ENCODE measurements at regions not wholly inside any gene's neighbourhood (a gene's known extent, or its start where the extent isn't known, plus 50 kb on each side); places are given as distances from the start of the nearest gene placed in this dataset.
A peak's percentile ranks its signal among the peaks of the same experiment; 100 is the strongest.
"Not testable (repeated sequence)": the region's sequence is repeated elsewhere in the genome, so short reads cannot be mapped to it uniquely, and the experiment has no call there.

DNA sequence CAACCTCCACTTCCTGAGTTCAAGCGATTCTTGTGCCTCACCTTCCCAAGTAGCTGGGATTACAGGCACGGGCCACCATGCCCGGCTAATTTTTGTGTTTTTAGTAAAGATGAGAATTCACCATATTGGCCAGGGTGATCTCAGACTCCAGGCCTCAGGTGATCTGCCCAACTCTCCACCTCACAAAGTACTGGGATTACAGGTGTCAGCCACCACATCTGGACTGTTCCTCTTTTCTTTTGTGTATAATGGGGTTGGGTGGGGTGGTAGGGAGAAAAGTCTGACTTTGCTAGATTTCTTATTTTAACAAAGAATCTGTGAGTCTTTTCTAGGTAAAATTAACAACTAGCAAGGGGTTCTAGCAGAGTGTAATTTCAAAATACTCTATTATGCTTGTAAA, 92.7 kb upstream of the AMN1 start:
- DNase-seq: no peak
- no peaks in the 10 kb centered on the region for H3K27me3 ChIP-seq (ENCODE audit: control insufficient read depth in 3 of 3, insufficient read depth in 3 of 3, low read length in 3 of 3)
- WGBS, 3 donors: 82 to 93% (median 89%) methylated on average over 3 of the region's 3 CpGs

DNA sequence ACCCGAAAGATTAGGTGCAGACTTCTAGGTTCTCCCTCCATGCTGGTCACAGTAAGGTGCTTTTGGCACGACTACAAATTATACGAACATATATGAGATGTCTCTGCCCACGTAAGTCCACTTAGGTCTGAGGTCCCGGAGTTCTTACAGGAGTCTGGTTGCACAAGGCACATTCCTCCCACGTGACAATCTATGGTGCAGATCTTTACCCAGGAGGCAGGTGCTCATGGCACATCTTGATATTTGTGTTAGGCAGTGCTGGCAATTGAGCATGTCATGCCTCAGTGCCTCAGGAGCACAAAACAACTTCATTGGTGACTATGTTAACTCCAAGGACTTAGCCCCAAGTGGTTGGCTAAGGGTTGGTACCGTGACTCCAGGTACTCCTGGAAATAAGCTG, 92.0 kb upstream of the AMN1 start:
- Histone ChIP-seq H3K27me3 (ENCODE audit: control insufficient read depth in 3 of 3, insufficient read depth in 3 of 3, low read length in 3 of 3) (no peaks in the 10 kb centered on the region), H3K4me3 (ENCODE audit: low read depth in 1 of 3, low read length in 3 of 3) (no peak overlapping the region), H3K36me3 (ENCODE audit: control insufficient read depth in 3 of 3, insufficient read depth in 2 of 3, low read depth in 1 of 3, low read length in 3 of 3) (no peaks in the 10 kb centered on the region), H3K27ac (ENCODE audit: low read depth in 1 of 3, low read length in 2 of 3) (no peak overlapping the region), H3K9me3 (ENCODE audit: control insufficient read depth in 2 of 2, insufficient read depth in 1 of 2, low read depth in 1 of 2, low read length in 1 of 2) (peaks cover 0 to under 1% of the 10 kb centered on the region in 2 donors), H3K4me1 (ENCODE audit: control insufficient read depth in 3 of 3, insufficient read depth in 2 of 3, low read depth in 1 of 3, low read length in 2 of 3) (no peaks in the 10 kb centered on the region)
- FAIRE-seq: no peak
- 89 to 94% (median 90%) methylated on average over 7 of the region's 7 CpGs for WGBS, 3 donors
- no peak for DNase-seq

More for the DNA sequence above, 92.7 kb upstream of the AMN1 start:
- no peaks in the 10 kb centered on the region for H3K36me3 ChIP-seq (ENCODE audit: control insufficient read depth in 3 of 3, insufficient read depth in 2 of 3, low read depth in 1 of 3, low read length in 3 of 3)
- H3K27ac ChIP-seq (ENCODE audit: low read depth in 1 of 3, low read length in 2 of 3): no peak overlapping the region
- no peak for FAIRE-seq
- no peaks in the 10 kb centered on the region for H3K4me1 ChIP-seq (ENCODE audit: control insufficient read depth in 3 of 3, insufficient read depth in 2 of 3, low read depth in 1 of 3, low read length in 2 of 3)
- peaks cover 0 to 7% of the 10 kb centered on the region in 2 donors for H3K9me3 ChIP-seq (ENCODE audit: control insufficient read depth in 2 of 2, insufficient read depth in 1 of 2, low read depth in 1 of 2, low read length in 1 of 2)
- no peak overlapping the region for H3K4me3 ChIP-seq (ENCODE audit: low read depth in 1 of 3, low read length in 3 of 3)

DNA sequence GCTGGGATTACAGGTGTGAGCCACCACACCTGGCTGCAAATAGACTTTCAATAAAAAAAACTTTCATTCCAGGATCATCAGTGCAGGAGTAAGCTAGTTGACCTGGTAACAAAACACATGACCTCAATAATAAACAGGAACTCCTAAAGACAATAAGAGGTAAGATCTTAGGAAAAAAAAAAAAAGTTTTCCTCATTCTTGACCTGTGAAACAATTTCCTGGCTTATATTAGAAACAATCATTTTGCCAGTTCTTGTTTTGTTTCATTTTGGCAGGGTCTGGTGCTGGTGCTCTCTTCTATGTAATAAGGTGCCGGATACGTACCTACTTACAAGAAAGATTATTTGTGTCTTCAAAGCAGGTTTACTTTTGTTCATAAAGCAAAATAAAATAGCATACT, 90.6 kb upstream of the AMN1 start:
- no peak for DNase-seq
- Histone ChIP-seq H3K4me3 (ENCODE audit: low read depth in 1 of 3, low read length in 3 of 3) (no peak overlapping the region), H3K27ac (ENCODE audit: low read depth in 1 of 3, low read length in 2 of 3) (no peak overlapping the region), H3K9me3 (ENCODE audit: control insufficient read depth in 2 of 2, insufficient read depth in 1 of 2, low read depth in 1 of 2, low read length in 1 of 2) (no peaks in the 10 kb centered on the region), H3K27me3 (ENCODE audit: control insufficient read depth in 3 of 3, insufficient read depth in 3 of 3, low read length in 3 of 3) (no peaks in the 10 kb centered on the region), H3K36me3 (ENCODE audit: control insufficient read depth in 3 of 3, insufficient read depth in 2 of 3, low read depth in 1 of 3, low read length in 3 of 3) (no peaks in the 10 kb centered on the region), H3K4me1 (ENCODE audit: control insufficient read depth in 3 of 3, insufficient read depth in 2 of 3, low read depth in 1 of 3, low read length in 2 of 3) (no peaks in the 10 kb centered on the region)
- 88 to 89% (median 89%) methylated on average over 2 of the region's 2 CpGs for WGBS, 3 donors
- FAIRE-seq: no peak

DNA sequence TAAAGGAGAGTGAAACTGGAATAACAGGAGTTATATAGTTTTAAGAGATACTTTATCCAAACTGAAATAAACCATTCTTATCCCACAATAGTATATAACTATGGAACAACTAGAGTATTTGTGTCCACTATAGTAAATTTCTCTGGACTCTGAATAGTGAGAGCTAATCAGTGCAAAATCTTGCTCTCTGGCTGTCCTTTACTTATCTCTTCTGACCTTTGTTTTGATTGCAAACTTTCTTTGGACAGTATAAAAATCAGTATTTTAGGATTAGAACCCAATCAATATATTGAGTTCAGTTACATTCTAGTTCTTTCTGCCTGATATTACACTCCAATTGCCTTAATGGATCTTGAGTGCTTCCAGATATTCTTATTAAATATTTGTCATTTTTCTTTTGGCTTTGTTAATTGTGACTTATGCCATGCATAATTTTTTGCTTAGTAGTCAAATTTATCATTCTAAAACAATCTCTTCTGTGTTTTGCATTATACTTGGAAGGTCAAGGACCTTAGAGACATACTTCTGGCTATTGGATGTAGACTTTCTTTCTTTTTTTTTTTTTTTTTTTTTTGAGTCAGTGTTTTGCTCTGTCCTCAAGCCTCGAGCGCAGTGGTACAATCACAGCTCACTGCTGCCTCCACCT, 89.9 kb upstream of the AMN1 start:
- WGBS, 3 donors: 37 to 93% (median 60%) methylated on average over 2 of the region's 2 CpGs
- H3K9me3 ChIP-seq (ENCODE audit: control insufficient read depth in 2 of 2, insufficient read depth in 1 of 2, low read depth in 1 of 2, low read length in 1 of 2): no peaks in the 10 kb centered on the region
- H3K27me3 ChIP-seq (ENCODE audit: control insufficient read depth in 3 of 3, insufficient read depth in 3 of 3, low read length in 3 of 3): no peaks in the 10 kb centered on the region
- FAIRE-seq (no peak), DNase-seq (no peak)
- no peak overlapping the region for H3K27ac ChIP-seq (ENCODE audit: low read depth in 1 of 3, low read length in 2 of 3)
- H3K36me3 ChIP-seq (ENCODE audit: control insufficient read depth in 3 of 3, insufficient read depth in 2 of 3, low read depth in 1 of 3, low read length in 3 of 3): no peaks in the 10 kb centered on the region
- no peaks in the 10 kb centered on the region for H3K4me1 ChIP-seq (ENCODE audit: control insufficient read depth in 3 of 3, insufficient read depth in 2 of 3, low read depth in 1 of 3, low read length in 2 of 3)
- H3K4me3 ChIP-seq (ENCODE audit: low read depth in 1 of 3, low read length in 3 of 3): no peak overlapping the region

DNA sequence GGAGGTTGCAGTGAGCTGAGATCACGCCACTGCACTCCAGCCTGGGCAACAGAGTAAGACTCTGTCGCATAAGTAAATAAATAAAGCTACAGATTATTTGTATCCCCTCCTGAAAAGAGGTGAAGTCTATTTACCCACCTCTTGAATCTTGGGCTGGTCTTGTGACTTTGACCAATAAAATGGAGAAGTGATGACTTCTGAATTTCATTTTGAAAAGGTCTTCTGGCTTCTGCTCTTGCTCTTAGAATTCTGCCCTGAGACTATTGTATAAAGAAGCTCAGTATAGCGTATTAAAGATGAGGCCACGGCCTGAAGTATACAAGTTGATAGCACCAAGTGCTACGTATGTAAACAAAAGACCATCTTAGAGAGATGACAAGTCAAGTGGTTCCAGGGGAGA, 88.3 kb upstream of the AMN1 start:
- Histone ChIP-seq H3K9me3 (ENCODE audit: control insufficient read depth in 2 of 2, insufficient read depth in 1 of 2, low read depth in 1 of 2, low read length in 1 of 2) (no peaks in the 10 kb centered on the region), H3K27ac (ENCODE audit: low read depth in 1 of 3, low read length in 2 of 3) (no peak overlapping the region), H3K36me3 (ENCODE audit: control insufficient read depth in 3 of 3, insufficient read depth in 2 of 3, low read depth in 1 of 3, low read length in 3 of 3) (no peaks in the 10 kb centered on the region), H3K4me1 (ENCODE audit: control insufficient read depth in 3 of 3, insufficient read depth in 2 of 3, low read depth in 1 of 3, low read length in 2 of 3) (no peaks in the 10 kb centered on the region), H3K27me3 (ENCODE audit: control insufficient read depth in 3 of 3, insufficient read depth in 3 of 3, low read length in 3 of 3) (no peaks in the 10 kb centered on the region), H3K4me3 (ENCODE audit: low read depth in 1 of 3, low read length in 3 of 3) (no peak overlapping the region)
- DNase-seq: no peak
- WGBS, 3 donors: 58 to 93% (median 63%) methylated on average over 5 of the region's 5 CpGs
- FAIRE-seq: no peak

DNA sequence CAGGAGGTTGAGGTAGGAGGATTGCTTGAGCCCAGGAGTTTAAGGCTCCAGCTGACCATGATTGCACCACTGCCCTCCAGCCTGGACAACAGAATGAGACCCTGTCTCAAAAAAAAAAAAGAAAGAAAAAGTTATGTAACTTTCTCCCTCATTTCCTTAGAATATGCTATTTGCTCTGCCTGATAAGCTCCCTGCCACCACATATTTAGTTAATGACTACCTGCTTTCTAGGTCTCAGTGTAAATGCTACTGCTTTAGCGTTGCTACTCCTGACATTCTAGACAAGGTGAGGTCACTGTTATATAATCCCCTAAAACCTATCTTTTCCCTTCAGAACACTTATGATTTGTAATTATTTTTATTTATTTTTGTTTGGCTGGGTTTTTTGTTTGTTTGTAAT, 86.3 kb upstream of the AMN1 start:
- Histone ChIP-seq H3K4me1 (ENCODE audit: control insufficient read depth in 3 of 3, insufficient read depth in 2 of 3, low read depth in 1 of 3, low read length in 2 of 3) (no peaks in the 10 kb centered on the region), H3K27me3 (ENCODE audit: control insufficient read depth in 3 of 3, insufficient read depth in 3 of 3, low read length in 3 of 3) (no peaks in the 10 kb centered on the region), H3K27ac (ENCODE audit: low read depth in 1 of 3, low read length in 2 of 3) (no peak overlapping the region), H3K36me3 (ENCODE audit: control insufficient read depth in 3 of 3, insufficient read depth in 2 of 3, low read depth in 1 of 3, low read length in 3 of 3) (no peaks in the 10 kb centered on the region), H3K4me3 (ENCODE audit: low read depth in 1 of 3, low read length in 3 of 3) (no peak overlapping the region), H3K9me3 (ENCODE audit: control insufficient read depth in 2 of 2, insufficient read depth in 1 of 2, low read depth in 1 of 2, low read length in 1 of 2) (no peaks in the 10 kb centered on the region)
- 42 to 70% (median 59%) methylated on average over 1 of the region's 1 CpG for WGBS, 3 donors
- DNase-seq (peak in 1 of 2 donors; percentile 27), FAIRE-seq (no peak)

DNA sequence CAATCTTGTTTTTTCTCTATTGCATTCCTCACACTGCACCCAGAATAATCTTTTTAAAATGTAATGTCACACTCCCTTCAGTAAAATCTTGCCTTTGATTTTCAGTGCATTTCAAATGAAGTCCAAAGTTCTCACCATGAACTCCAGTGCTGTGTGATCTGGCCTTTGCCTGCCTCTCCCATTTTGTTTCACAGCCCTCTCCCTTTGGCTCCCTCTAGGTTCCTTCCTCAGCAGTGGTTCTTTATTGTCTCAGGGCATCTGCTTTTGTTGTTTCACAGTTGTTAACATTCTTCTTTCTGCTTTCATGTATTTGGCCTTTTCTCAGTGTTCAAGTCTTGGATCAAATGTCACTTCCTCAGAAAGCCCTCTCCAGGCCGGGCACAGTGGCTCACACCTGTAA, 84.5 kb upstream of the AMN1 start:
- FAIRE-seq: no peak
- H3K27me3 ChIP-seq (ENCODE audit: control insufficient read depth in 3 of 3, insufficient read depth in 3 of 3, low read length in 3 of 3): no peaks in the 10 kb centered on the region
- WGBS, 3 donors: 64 to 87% (median 78%) methylated on average over 1 of the region's 1 CpG
- no peaks in the 10 kb centered on the region for H3K9me3 ChIP-seq (ENCODE audit: control insufficient read depth in 2 of 2, insufficient read depth in 1 of 2, low read depth in 1 of 2, low read length in 1 of 2)
- H3K4me1 ChIP-seq (ENCODE audit: control insufficient read depth in 3 of 3, insufficient read depth in 2 of 3, low read depth in 1 of 3, low read length in 2 of 3): no peaks in the 10 kb centered on the region
- H3K36me3 ChIP-seq (ENCODE audit: control insufficient read depth in 3 of 3, insufficient read depth in 2 of 3, low read depth in 1 of 3, low read length in 3 of 3): no peaks in the 10 kb centered on the region
- H3K4me3 ChIP-seq (ENCODE audit: low read depth in 1 of 3, low read length in 3 of 3): no peak overlapping the region
- H3K27ac ChIP-seq (ENCODE audit: low read depth in 1 of 3, low read length in 2 of 3): peak overlapping the region in 1 of 3 donors; percentile 2
- peak; percentile 59 to 71 for DNase-seq

DNA sequence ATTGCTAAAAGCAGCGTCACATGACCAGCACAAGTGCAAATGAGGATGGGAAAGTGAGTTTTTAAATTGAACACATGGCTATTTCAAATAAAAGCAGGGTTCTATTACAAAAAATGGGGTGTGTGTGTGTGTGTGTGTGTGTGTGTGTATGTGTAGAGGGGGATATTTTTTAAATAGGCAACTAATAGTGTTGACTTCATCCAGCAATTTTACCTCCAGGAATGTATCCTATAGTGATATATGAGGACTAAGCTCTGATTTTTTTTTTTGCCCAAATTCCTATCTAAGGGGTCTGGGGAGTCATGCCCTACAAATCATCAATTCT, 78.9 kb upstream of the AMN1 start:
- no peaks in the 10 kb centered on the region for H3K9me3 ChIP-seq (ENCODE audit: control insufficient read depth in 2 of 2, insufficient read depth in 1 of 2, low read depth in 1 of 2, low read length in 1 of 2)
- no peak for FAIRE-seq
- WGBS, 3 donors: 80 to 94% (median 87%) methylated on average over 1 of the region's 1 CpG
- no peaks in the 10 kb centered on the region for H3K27me3 ChIP-seq (ENCODE audit: control insufficient read depth in 3 of 3, insufficient read depth in 3 of 3, low read length in 3 of 3)
- no peak overlapping the region for H3K27ac ChIP-seq (ENCODE audit: low read depth in 1 of 3, low read length in 2 of 3)
- H3K36me3 ChIP-seq (ENCODE audit: control insufficient read depth in 3 of 3, insufficient read depth in 2 of 3, low read depth in 1 of 3, low read length in 3 of 3): no peaks in the 10 kb centered on the region
- H3K4me3 ChIP-seq (ENCODE audit: low read depth in 1 of 3, low read length in 3 of 3): no peak overlapping the region
- DNase-seq: no peak
- H3K4me1 ChIP-seq (ENCODE audit: control insufficient read depth in 3 of 3, insufficient read depth in 2 of 3, low read depth in 1 of 3, low read length in 2 of 3): no peaks in the 10 kb centered on the region

DNA sequence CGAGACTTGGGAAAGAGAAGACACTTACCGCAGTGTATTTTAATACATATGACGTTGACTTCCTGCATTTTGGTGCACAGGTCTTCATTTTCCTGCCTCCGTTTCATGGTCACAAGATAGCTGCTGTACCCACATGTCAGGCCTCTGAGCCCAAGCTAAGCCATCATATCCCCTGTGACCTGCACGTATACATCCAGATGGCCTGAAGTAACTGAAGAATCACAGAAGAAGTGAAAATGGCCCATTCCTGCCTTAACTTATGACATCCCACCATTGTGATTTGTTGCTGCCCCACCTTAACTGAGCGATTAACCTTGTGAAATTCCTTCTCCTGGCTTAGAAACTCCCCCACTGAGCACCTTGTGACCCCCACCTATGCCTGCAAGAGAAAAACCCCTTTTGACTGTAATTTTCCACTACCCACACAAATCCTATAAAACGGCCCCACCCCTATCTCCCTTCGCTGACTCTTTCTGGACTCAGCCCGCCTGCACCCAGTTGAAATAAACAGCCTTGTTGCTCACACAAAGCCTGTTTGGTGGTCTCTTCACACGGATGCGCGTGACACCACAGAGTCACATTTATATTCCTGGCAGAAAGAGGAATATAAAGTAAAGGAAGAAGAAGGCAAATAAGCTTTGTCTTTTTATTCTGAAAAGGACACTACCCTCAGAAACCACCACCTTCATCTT, 78.4 kb upstream of the AMN1 start:
- not testable (repeated sequence) for H3K4me1 ChIP-seq (ENCODE audit: control insufficient read depth in 3 of 3, insufficient read depth in 2 of 3, low read depth in 1 of 3, low read length in 2 of 3); H3K4me3 ChIP-seq (ENCODE audit: low read depth in 1 of 3, low read length in 3 of 3); H3K27me3 ChIP-seq (ENCODE audit: control insufficient read depth in 3 of 3, insufficient read depth in 3 of 3, low read length in 3 of 3); H3K9me3 ChIP-seq (ENCODE audit: control insufficient read depth in 2 of 2, insufficient read depth in 1 of 2, low read depth in 1 of 2, low read length in 1 of 2); DNase-seq; H3K36me3 ChIP-seq (ENCODE audit: control insufficient read depth in 3 of 3, insufficient read depth in 2 of 3, low read depth in 1 of 3, low read length in 3 of 3); FAIRE-seq
- 81 to 90% (median 82%) methylated on average over 12 of the region's 12 CpGs for WGBS, 3 donors
- H3K27ac ChIP-seq (ENCODE audit: low read depth in 1 of 3, low read length in 2 of 3): peak overlapping the region in 1 of 3 donors; percentile 68
